Left ventricle myocardium inferior (tissue), 1 donor: ENCODE measurements at regions not wholly inside any gene's neighbourhood (a gene's known extent, or its start where the extent isn't known, plus 50 kb on each side); places are given as distances from the start of the nearest gene placed in this dataset.
A peak's percentile ranks its signal among the peaks of the same experiment; 100 is the strongest.
"Not testable (repeated sequence)": the region's sequence is repeated elsewhere in the genome, so short reads cannot be mapped to it uniquely, and the experiment has no call there.

Experiments used
- DNase-seq: peaks from one replicate; pipeline ENCODE4 v3.0.0-alpha.2; 2020
- H3K27ac ChIP-seq: fragments of 200-600 bp; replicated peaks from 2 replicates; pipeline ENCODE4 v1.8.0; 2021
- H3K27me3 ChIP-seq: fragments of 200-600 bp; 2 replicates; pipeline ENCODE4 v1.8.0; 2021; ENCODE audit warnings: low read depth
- H3K36me3 ChIP-seq: fragments of 200-600 bp; 2 replicates; pipeline ENCODE4 v1.8.0; 2021
- H3K4me1 ChIP-seq: fragments of 200-600 bp; 2 replicates; pipeline ENCODE4 v1.8.0; 2021
- H3K4me3 ChIP-seq: fragments of 200-600 bp; 2 replicates; pipeline ENCODE4 v1.8.0; 2021; ENCODE audit warnings: mild to moderate bottlenecking, moderate library complexity
- H3K9me3 ChIP-seq: fragments of 200-600 bp; replicated peaks from 2 replicates; pipeline ENCODE4 v1.8.0; 2021
- intact Hi-C: fragments of 100-400 bp; cut with micrococcal nuclease; formaldehyde crosslinking; loops from one replicate; pipeline ENCODE4 v1.11.0; 2022
- TF ChIP-seq, protein P1 (sequence below): fragments of 200-600 bp; IDR thresholded peaks from 2 replicates; pipeline ENCODE4 v1.8.0; 2021; ENCODE audit warnings: antibody characterized with exemption, mild to moderate bottlenecking, borderline replicate concordance
- donor health status: DM: no; HTN: yes; CAD: no; lungs with severe emphysema.

DNA sequence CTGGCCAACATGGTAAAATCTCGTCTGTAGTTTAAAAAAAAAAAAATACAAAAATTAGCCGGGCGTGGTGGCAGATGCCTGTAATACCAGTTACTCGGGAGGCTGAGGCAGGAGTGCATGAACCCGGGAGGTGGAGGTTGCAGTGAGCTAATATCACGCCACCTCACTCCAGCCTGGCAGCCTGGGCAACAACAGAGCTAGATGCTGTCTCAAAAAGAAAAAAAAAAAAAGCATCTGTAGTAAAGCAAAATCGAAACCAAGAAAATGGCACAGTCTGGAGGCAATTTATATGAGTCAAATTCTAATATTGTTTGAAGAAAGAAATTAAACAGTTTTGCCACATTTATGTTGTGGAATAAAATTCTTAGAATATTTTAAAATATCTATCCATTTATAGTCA lies 365.0 kb upstream of the CHORDC1 start:
- DNase-seq, result no peak

DNA sequence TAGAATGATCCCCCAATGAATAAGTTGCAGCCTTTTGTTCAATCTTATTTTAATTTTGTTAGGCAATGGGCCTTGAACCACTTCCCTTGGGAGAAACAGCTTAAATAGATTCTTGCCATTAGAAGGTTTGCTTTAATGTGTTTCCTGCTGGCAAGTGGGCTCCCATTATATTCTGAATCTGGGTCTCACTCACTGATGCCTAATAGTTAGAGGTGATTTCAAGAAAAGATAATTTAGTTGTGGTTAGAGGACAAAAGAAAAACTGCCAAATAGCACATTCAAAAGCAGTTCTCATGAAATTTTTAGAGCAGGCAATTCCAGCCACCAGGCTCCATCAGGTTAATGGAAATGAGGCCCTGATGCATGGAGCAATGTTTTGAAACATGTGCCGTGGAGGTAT lies 362.6 kb upstream of the CHORDC1 start:
- H3K27ac ChIP-seq, result no peak overlapping the region
- H3K4me1 ChIP-seq, result no peaks in the 10 kb centered on the region
- H3K9me3 ChIP-seq, result no peaks in the 10 kb centered on the region
- TF ChIP-seq, protein P1, sequence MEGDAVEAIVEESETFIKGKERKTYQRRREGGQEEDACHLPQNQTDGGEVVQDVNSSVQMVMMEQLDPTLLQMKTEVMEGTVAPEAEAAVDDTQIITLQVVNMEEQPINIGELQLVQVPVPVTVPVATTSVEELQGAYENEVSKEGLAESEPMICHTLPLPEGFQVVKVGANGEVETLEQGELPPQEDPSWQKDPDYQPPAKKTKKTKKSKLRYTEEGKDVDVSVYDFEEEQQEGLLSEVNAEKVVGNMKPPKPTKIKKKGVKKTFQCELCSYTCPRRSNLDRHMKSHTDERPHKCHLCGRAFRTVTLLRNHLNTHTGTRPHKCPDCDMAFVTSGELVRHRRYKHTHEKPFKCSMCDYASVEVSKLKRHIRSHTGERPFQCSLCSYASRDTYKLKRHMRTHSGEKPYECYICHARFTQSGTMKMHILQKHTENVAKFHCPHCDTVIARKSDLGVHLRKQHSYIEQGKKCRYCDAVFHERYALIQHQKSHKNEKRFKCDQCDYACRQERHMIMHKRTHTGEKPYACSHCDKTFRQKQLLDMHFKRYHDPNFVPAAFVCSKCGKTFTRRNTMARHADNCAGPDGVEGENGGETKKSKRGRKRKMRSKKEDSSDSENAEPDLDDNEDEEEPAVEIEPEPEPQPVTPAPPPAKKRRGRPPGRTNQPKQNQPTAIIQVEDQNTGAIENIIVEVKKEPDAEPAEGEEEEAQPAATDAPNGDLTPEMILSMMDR, result no peak
- H3K27me3 ChIP-seq, result no peaks in the 10 kb centered on the region
- H3K36me3 ChIP-seq, result no peaks in the 10 kb centered on the region
- no peak overlapping the region for H3K4me3 ChIP-seq
- no peak for DNase-seq
- intact Hi-C loops, result no loop called here

More for the DNA sequence above, 365.0 kb upstream of the CHORDC1 start:
- H3K4me3 ChIP-seq, result no peak overlapping the region
- H3K27me3 ChIP-seq, result no peaks in the 10 kb centered on the region
- TF ChIP-seq, protein P1, result no peak
- no peak overlapping the region for H3K27ac ChIP-seq
- peaks cover 8% of the 10 kb centered on the region for H3K9me3 ChIP-seq
- intact Hi-C loops, result no loop called here
- H3K4me1 ChIP-seq, result no peaks in the 10 kb centered on the region
- no peaks in the 10 kb centered on the region for H3K36me3 ChIP-seq

DNA sequence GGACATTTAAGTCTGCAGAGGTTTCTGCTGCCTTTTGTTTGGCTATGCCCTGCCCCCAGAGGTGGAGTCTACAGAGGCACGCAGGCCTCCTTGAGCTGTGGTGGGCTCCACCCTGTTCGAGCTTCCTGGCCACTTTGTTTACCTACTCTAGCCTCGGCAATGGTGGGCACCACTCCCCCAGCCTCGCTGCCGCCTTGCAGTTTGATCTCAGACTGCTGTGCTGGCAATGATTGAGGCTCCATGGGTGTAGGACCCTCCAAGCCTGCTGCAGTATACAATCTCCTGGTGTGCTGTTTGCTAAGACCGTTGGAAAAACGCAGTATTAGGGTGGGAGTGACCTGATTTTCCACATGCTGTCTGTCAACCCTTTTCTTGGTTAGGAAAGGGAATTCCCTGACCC lies 360.1 kb upstream of the CHORDC1 start:
- H3K36me3 ChIP-seq, H3K27me3 ChIP-seq, H3K4me1 ChIP-seq, H3K27ac ChIP-seq, H3K9me3 ChIP-seq, DNase-seq, intact Hi-C loops, H3K4me3 ChIP-seq: not testable (repeated sequence)

DNA sequence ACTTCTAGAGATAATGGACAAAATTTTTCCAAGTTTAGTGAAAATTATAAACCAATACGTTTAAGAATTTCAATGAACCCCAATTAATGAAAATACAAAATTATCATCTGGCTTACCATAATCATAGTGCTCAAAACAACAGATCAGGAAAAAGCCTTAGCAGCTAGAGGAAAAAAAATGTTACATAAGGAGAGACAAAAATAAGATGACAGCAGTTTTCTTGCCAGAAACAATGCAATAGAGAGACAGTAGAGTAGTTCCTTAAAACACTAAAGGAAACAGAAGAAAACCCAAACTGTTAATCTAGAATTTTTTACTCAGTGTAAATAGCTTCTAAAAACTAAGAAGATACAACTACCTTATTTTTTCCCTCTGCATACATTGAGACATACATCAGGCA lies 341.7 kb upstream of the CHORDC1 start:
- DNase-seq, result no peak
- Histone ChIP-seq H3K4me3 (no peak overlapping the region), H3K27ac (no peak overlapping the region), H3K36me3 (no peaks in the 10 kb centered on the region), H3K27me3 (no peaks in the 10 kb centered on the region), H3K9me3 (peaks cover 9% of the 10 kb centered on the region), H3K4me1 (no peaks in the 10 kb centered on the region)
- intact Hi-C loops, result no loop called here
- TF ChIP-seq, protein P1, result no peak

DNA sequence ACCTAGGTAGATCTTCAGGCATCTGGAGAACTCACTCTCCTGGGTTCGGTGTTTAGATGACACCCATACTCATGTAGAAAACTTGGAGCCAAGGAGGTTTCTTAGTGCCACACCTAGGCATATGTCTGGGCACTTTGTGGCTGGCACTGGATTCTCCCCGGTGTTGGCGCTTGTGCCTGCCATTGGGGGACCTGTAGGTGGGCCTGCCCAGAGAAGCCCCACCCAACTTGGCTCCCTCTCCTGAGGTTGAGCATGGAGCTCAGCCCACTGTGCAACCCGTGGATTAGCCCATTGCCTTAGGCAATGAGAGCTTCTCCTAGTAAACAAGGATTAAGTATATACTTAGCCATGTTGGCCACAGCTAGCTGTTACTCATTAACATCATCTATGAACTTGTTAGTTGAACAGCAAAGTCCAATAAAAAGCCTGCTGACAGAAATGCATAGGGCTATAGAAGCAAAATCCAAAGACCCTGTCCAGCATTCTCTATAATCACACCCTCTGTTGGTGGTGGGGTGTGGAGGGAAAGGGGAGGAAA lies 335.5 kb upstream of the CHORDC1 start:
- Histone ChIP-seq H3K9me3 (peaks cover 18% of the 10 kb centered on the region), H3K27me3 (no peaks in the 10 kb centered on the region), H3K4me3 (no peak overlapping the region), H3K4me1 (peaks cover 12% of the 10 kb centered on the region), H3K27ac (no peak overlapping the region), H3K36me3 (no peaks in the 10 kb centered on the region)
- DNase-seq, result no peak
- intact Hi-C loops, result no loop called here
- TF ChIP-seq, protein P1, result no peak

DNA sequence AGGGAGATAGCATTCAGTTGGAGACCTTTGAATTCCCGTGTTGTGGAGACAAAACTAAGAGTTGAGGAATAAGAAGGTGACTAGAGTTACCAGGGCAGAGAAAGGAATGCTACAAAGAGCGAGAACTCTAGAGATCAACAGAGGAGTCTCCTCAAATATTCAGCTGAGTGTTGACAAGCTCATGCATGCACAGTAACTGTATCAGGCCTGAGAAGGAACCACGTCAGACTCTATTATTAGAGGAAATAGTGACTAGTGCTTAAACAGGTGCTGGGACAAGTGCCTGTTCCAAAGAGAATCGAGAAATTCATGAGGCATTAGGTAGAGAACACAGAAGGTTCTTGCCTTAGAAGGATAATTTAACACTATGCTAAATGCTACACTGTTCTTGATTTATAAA lies 333.8 kb upstream of the CHORDC1 start:
- H3K27ac ChIP-seq, result peak overlapping the region; percentile 41
- intact Hi-C loops, result no loop called here
- DNase-seq, result no peak

More for the DNA sequence above, 333.8 kb upstream of the CHORDC1 start:
- Histone ChIP-seq H3K4me3 (no peak overlapping the region), H3K9me3 (peaks cover 18% of the 10 kb centered on the region), H3K4me1 (peaks cover 12% of the 10 kb centered on the region), H3K27me3 (no peaks in the 10 kb centered on the region), H3K36me3 (no peaks in the 10 kb centered on the region)
- TF ChIP-seq, protein P1, result no peak
